ENCODE measurements at regions not wholly inside any gene's neighbourhood (a gene's known extent, or its start where the extent isn't known, plus 50 kb on each side); places are given as distances from the start of the nearest gene placed in this dataset.
A peak's percentile ranks its signal among the peaks of the same experiment; 100 is the strongest.

DNA sequence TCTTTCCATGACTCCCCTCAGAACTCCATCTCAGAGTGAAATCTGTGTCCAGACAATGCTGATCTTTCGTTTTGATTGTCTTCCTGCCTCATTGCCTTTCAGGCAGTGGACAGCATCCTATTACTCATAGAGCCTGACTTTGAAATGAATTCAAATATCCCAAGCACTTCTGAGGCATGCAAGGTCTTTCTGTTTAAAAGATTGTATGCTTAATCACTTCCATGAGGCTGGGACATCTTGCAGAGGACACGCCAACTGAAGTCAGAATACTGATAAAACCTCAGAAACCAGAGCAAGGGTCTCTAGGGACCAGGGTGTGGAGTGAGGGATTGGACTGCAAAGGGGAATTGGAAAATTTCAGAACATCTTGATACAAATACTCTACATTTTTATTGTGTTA lies 836.5 kb upstream of the ID2 start:
- TF ChIP-seq, protein P1, sequence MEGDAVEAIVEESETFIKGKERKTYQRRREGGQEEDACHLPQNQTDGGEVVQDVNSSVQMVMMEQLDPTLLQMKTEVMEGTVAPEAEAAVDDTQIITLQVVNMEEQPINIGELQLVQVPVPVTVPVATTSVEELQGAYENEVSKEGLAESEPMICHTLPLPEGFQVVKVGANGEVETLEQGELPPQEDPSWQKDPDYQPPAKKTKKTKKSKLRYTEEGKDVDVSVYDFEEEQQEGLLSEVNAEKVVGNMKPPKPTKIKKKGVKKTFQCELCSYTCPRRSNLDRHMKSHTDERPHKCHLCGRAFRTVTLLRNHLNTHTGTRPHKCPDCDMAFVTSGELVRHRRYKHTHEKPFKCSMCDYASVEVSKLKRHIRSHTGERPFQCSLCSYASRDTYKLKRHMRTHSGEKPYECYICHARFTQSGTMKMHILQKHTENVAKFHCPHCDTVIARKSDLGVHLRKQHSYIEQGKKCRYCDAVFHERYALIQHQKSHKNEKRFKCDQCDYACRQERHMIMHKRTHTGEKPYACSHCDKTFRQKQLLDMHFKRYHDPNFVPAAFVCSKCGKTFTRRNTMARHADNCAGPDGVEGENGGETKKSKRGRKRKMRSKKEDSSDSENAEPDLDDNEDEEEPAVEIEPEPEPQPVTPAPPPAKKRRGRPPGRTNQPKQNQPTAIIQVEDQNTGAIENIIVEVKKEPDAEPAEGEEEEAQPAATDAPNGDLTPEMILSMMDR (conservative IDR thresholded peaks at IDR 0.05; ENCODE audit: low read depth, low read length), result no peak

DNA sequence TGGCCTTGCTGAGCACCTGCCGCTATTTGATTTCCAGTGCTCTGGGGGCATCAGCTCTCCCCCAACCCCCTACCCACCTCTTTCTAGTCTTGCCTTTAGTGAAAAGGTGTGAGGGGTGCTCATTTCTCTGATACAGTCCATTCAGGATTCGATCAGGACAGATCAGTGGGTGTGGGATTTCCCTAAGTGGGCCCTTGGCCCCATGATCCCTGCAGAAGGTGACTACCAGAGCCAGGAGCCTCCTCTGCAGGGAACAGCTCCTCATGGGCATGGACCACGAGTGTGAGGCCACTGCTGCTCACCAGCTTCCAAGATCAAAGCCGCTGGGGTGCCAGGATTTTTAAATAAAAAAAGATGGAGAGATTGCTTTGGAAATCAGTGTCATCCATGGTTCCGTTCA lies 835.2 kb upstream of the ID2 start:
- no peak for DNase-seq (ENCODE audit: low read depth)
- H3K4me3 ChIP-seq (ENCODE audit: low read depth, low read length), result no peak overlapping the region
- TF ChIP-seq, protein P1 (conservative IDR thresholded peaks at IDR 0.05; ENCODE audit: low read depth, low read length), result no peak

More for the DNA sequence above, 836.5 kb upstream of the ID2 start:
- no peak overlapping the region for H3K4me3 ChIP-seq (ENCODE audit: low read depth, low read length)
- peak; percentile 62 for DNase-seq (ENCODE audit: low read depth)

DNA sequence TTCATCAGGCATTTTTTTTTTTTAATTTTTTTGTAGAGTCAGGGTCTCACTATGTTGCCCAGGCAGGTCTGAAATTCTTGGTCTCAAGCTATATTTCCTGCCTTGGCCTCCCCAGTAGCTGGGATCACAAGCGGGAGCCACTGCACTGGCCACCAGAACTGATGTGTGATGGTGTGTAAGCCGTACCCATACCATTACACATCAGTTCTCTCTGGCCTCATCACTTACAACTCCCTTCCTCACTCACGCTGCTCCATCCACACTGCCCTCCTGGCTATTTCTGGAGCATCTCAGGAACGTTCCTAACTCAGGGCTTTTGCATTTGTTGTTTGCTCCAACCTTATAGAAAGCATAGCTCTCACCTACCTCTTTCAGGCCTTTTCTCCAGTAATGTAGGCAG lies 834.5 kb upstream of the ID2 start:
- no peak overlapping the region for H3K4me3 ChIP-seq (ENCODE audit: low read depth, low read length)
- TF ChIP-seq, protein P1 (conservative IDR thresholded peaks at IDR 0.05; ENCODE audit: low read depth, low read length), result no peak
- DNase-seq (ENCODE audit: low read depth), result no peak

DNA sequence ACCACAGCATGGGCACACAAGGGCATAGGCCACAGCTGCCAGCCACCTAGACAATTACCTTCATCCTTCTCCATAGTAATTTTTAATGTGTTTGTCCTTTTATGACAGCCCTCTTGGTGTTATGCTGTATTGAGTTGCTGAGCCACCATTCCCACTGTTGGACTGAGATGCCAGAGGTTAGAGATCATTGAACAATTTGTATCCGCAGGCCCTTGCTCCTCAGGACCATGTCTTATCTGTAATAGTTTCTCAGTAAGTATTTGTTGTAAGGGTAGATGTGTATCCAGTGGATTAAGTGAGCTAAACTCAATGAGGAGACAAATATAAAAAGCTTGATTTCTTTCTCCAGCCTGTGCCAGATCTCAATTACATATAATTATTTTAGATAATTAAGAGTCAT lies 832.8 kb upstream of the ID2 start:
- DNase-seq (ENCODE audit: low read depth), result no peak
- TF ChIP-seq, protein P1 (conservative IDR thresholded peaks at IDR 0.05; ENCODE audit: low read depth, low read length), result no peak
- H3K4me3 ChIP-seq (ENCODE audit: low read depth, low read length), result no peak overlapping the region

DNA sequence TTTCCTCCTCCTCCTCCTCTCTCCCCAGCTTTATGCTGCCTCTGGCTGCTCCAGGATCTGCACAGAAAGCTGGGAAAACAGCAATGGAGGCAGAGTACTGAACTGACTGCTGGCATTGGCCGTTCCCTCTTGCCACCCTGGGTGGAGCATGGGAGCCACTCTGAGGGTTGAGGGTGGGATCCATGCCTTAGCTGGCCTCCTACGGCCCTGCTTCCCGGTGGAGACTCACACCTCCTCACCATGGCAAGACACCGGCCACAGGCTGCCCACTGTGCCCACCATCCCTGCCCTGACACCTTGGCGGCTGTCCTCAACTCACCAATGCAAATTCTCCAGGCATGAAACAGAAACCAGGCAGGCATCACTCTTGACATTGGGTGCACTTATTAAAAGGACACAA lies 832.3 kb upstream of the ID2 start:
- no peak for DNase-seq (ENCODE audit: low read depth)
- TF ChIP-seq, protein P1 (conservative IDR thresholded peaks at IDR 0.05; ENCODE audit: low read depth, low read length), result no peak
- H3K4me3 ChIP-seq (ENCODE audit: low read depth, low read length), result no peak overlapping the region

DNA sequence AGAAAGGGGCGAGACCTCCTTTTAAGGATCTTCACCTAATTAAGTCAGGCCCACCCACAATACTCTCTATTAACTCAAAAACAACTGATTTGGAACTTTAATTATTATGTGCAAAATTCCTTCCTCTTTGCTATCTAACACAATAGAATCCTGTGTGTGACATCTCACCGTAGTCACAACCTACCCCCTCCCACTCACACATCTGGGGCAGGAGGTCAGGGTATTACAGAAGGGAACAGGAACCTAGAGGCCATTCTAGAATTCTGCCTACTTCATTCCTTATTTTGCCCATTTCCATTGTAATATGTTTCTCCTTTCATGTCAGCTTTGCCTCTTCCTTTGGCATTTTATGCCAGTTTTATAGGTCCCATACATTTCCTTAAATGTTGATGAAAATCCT lies 829.3 kb upstream of the ID2 start:
- no peak overlapping the region for H3K4me3 ChIP-seq (ENCODE audit: low read depth, low read length)

DNA sequence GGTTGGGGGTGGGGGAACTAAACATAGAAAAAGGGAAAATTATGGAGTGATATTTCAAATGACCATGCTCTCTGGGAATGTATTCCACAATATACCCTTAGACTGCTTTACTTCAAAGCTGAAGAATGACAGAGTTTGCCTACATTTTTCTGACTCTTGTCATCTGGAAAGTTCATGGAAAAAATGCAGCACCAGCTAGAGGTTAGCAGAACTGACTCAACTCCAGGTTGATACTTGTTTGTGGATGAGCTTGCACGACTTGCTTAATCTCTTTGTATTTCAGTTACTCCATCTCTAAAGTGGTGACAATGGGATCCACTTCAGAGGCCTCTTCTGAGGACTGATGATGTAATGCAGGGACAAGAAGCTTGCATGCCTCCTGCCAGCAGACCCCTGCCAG lies 824.0 kb upstream of the ID2 start:
- no peak overlapping the region for H3K4me3 ChIP-seq (ENCODE audit: low read depth, low read length)
- DNase-seq (ENCODE audit: low read depth), result no peak
- TF ChIP-seq, protein P1 (conservative IDR thresholded peaks at IDR 0.05; ENCODE audit: low read depth, low read length), result no peak

More for the DNA sequence above, 829.3 kb upstream of the ID2 start:
- TF ChIP-seq, protein P1 (conservative IDR thresholded peaks at IDR 0.05; ENCODE audit: low read depth, low read length), result no peak
- DNase-seq (ENCODE audit: low read depth), result no peak

Data from epithelial cell of proximal tubule (primary cell).